CD4-positive, alpha-beta T cell treated with Interleukin-6 for 4 hours (primary cell): ENCODE measurements at regions not wholly inside any gene's neighbourhood (a gene's known extent, or its start where the extent isn't known, plus 50 kb on each side); places are given as distances from the start of the nearest gene placed in this dataset.
"Not testable (repeated sequence)": the region's sequence is repeated elsewhere in the genome, so short reads cannot be mapped to it uniquely, and the experiment has no call there.

Experiments used
- DNase-seq: peaks from one replicate; pipeline ENCODE4 v3.0.0-alpha.2; 2020; ENCODE audit warnings: mixed read lengths

DNA sequence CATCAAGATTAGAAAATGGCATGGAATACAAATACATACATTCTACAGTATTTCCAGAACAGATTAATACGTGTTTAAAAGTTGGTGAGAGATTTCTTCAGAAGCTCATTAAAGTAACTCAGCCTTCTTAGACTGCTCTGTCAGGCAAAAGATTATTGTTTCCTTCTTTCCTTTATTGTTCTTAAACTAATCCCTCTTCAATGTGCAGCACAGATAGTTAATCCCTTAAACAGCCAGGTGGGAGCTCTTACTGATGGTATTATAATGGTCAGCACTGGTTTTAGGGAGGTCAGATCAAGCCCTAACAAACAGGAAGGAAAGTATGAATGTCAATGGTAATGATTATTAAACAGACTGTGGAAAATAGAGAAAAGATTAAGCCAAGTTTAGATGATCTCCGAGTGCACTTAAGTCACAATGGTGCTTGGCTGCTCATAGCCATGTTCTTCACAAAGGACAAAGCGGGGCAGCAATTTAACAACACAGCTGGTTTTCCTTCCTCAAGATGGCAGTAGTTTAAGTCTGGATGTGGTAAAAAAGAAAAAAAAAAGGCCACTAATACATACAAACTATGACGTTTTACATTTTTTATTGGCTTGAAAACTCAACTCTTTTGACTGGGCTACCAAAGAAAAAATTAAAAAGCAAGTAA is 992.6 kb downstream of the PCDH9 start:
- no peak for DNase-seq

- DNase-seq: no peak
Measured at GRCh38 chr13:66234159-66234558, 996.0 kb downstream of the PCDH9 start.

GRCh38 chr13:66231958-66232357 is 998.2 kb downstream of the PCDH9 start:
- not testable (repeated sequence) for DNase-seq

DNA sequence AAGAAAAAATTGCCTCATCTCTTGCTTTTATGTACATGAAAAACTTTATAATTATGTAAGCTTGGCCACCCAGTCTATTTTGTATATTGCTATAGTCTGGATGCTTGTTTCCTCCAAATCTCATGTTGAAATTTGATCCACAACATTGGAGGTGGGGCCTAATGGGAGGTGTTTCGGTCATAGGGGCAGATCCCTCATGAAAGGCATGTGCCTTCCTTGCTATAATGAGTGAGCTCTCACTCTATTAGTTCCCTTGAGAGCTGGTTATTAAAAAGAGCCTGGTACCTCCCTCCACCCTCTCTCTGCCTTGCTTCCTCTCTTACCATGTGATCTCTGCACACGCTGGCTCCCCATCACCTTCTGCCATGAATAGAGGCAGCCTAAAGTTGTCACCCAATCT is 1005.1 kb downstream of the PCDH9 start:
- DNase-seq: no peak

- no peak for DNase-seq
Measured at GRCh38 chr13:66224663-66225062, 1005.5 kb downstream of the PCDH9 start.

DNA sequence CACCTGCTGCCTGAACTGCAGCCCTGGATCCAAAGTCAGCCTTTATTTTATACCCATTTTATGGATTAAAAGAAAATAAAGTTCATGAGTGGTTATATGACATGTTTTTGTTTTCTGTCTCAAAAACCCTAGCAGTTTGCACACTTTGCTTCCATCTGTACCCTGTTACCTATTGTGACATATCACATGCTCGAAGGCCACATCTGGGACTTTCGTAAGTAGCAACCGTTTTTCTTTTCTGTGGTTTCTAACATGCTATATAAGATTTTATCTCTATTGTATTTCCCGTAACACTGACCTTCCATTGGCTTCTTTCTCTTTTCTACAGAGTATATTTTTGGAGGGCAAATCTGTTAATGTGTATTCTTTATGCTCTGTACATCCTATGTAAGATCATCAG is 1007.2 kb downstream of the PCDH9 start:
- DNase-seq: no peak

GRCh38 chr13:66222127-66222526 is 1008.0 kb downstream of the PCDH9 start:
- no peak for DNase-seq

GRCh38 chr13:66219506-66219905 is 1010.6 kb downstream of the PCDH9 start:
- DNase-seq: no peak

GRCh38 chr13:66218583-66218982 is 1011.6 kb downstream of the PCDH9 start:
- no peak for DNase-seq

DNA sequence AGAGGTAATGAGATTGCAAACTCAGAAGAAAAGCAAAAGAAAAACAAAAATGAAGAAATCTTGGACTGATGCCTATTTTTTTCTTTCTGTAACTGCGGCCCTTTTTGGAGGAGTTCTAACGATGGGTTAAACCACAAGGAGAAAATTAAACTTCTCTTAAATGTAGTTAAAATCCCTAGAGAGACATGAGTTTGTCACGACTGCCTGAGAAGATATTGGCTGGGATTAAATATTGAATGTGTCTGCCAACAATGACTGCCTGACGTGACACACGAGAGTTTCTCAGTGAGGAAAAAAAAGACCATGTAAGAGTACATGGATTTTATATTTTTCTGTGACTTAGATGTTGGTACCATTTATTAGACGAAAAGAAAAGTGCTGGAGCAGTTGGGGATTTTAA is 1013.4 kb downstream of the PCDH9 start:
- DNase-seq: no peak

GRCh38 chr13:66214467-66214866 is 1015.7 kb downstream of the PCDH9 start:
- DNase-seq: no peak

DNA sequence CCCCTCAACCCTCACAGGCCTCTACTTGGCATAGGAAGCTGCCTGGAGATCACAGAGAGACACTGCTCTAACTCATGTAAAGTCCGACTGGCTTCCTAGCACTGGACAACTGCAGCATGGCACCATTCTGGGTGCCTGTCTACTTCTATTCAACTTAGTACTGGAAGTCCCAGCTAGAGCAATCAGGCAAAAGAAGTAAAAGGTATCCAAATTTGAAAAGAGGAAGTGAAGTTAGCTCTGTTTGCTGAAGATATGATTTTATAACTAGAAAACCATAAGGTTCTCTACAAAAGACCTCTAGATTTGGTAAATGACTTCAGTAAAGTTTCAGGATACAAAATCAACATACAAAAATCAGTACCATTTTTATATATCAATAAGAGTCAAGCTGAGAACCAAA is 1017.6 kb downstream of the PCDH9 start:
- no peak for DNase-seq

DNA sequence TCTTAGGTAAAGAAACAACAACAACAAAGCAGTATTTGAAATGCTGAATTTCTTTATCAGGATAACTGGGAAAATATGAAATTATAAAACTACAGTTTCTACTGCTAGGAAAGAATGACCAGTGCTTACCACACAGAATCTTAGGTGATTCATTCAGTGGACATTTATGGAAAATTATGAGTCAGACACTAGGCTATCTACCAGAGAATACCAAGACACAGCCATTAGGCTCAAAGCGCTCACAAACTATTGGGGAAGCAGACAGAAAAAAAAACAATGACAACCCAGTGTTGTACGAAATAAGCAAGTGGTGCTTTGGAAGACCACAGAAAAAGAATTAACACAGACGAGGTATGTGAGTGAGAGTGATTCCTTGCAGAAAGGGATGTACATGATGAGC is 1019.5 kb downstream of the PCDH9 start:
- DNase-seq: no peak

GRCh38 chr13:66208589-66208988 is 1021.5 kb downstream of the PCDH9 start:
- DNase-seq: no peak

DNA sequence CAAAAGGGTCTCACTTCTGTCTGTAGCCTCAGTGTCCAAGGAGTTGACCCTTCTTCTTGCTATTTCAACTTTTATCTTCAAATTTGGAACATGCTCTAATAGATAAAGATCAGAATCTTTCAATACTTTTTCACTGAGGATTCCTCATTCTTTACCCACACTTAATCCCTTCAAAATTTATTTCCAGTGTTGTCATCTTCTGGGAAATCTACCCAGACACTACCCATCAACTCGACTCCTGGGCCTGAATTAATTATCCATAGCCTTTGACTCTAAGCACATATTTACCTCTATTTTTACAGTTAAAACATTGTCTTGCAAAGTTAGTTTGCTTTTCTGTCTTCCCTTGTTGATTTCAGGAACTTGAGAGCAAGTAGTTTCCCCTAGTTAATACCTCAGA is 1022.5 kb downstream of the PCDH9 start:
- no peak for DNase-seq

DNA sequence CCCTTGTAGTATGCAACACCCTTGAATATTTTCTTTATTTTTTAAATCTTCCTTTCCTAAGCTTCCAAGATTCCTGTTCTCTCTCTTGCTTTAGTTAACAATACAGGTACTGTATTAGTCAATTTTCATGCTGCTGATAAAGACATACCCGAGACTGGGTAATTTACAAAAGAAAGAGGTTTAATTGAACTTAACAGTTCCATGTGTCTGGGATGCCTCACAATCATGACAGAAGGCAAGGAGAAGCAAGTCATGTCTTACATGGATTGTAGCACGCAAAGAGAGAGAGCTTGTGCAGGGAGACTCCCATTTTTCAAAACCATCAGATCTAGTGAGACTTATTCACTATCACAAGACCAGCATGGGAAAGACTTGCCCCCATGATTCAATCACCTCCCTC is 1024.3 kb downstream of the PCDH9 start:
- no peak for DNase-seq

- DNase-seq: no peak
Measured at GRCh38 chr13:66200555-66200954, 1029.6 kb downstream of the PCDH9 start.

DNA sequence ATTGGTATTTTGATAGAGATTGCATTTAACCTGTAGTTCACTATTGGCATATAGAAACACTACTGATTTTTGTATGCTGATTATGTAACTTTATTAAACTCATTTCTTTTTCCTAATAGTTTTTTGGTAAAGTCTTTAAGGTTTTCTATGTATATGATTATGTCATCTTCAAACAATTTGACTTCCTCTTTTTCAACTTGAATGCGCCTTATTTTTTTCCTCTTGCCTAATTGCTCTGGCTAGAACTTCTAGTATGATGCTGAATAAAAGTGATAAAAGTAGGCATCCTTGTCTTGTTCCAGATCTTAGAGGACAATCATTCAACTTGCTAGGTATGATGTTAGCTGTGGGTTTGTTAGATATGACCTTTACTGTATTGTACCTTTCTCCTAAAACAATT is 1034.9 kb downstream of the PCDH9 start:
- no peak for DNase-seq

DNA sequence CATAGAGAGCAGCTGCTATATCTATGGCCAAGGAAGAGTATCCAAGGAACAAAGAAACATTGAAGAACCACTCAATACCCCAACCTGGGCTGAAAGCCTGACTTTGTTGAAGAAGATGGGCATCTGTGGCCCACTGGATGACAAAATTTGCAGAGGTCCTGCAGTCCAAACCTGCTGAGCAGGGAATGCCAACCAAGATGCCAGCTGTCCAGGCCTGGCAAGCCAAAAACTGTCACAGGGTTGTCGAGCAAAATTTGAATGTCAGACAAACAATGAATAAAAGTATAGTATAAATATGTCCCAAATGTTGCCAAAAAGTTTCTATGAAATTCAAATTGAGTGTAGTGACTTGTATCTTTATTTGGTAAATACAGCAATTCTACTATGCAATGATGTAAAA is 1040.2 kb downstream of the PCDH9 start:
- DNase-seq: no peak

DNA sequence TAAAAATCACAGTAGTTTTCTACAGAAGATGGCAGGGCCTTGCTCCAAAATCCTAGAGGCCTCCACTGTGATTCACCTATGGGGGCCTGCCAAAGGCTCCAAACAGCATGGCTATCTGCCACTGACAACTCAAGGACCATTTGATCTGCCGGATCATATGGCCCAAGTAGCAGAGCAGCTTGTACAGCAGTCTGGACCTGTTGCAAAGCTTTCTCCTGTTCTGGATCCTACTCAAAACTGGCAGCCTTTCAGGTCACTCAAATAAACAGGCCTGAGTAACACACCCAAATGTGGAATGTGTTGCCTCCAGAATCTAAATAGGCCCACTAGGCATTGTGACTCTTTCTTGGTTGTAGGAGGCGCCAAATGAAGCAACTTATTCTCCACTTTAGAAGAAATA is 1049.3 kb downstream of the PCDH9 start:
- DNase-seq: no peak

DNA sequence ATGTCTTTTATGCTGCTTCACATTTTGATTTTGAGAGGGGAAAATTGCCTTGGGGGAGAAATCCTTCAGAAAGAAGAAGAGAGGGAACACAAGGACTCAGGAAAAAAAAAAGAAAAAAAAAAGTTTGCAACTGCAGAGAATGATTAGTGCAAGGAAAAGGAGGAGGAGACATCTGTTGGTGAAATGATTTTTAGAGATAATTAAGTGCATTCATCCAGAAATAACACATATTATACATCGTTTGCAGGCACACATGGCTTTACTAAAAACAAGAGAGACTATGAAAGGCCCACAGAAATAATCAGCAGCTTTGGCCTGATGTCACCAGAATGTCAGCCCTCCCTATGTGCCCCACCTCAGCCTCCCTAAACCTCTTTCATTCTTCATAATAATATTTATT is 1058.2 kb downstream of the PCDH9 start:
- DNase-seq: no peak

DNA sequence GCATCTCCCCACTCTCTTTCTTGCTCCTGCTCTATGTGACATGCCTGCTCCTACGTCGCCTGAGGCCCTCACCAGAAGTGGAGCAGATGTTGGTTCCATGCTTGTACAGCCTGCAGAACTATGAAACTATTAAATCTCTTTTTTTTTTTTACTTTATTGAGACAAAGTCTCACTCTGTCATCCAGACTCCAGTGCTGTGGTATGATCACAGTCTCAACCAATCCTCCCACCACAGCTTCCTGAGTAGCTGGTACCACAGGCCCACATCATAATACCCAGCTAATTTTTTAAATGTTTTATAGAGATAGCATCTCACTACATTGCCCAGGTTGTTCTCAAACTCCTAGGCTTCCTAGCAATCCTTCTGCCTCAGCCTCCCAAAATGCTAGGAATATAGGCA is 1067.7 kb downstream of the PCDH9 start:
- DNase-seq: no peak

DNA sequence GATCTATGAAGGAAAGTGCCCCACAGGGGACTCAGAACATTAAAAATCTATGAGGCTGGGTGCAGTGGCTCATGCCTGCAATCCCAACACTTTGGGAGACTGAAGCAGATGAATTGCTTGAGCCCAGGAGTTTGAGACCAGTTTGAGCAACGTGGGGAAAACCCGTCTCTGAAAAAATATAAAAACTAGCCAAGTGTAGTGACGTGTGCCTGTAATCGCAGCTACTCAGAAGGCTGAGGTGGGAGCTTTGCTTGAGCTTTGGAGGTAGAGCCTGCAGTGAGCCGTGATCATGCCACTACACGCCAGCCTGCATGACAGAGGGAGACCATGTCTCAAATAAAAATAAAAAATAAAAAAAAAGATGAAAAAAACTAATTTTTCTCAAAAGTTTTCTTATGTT is 1070.6 kb downstream of the PCDH9 start:
- DNase-seq: no peak

DNA sequence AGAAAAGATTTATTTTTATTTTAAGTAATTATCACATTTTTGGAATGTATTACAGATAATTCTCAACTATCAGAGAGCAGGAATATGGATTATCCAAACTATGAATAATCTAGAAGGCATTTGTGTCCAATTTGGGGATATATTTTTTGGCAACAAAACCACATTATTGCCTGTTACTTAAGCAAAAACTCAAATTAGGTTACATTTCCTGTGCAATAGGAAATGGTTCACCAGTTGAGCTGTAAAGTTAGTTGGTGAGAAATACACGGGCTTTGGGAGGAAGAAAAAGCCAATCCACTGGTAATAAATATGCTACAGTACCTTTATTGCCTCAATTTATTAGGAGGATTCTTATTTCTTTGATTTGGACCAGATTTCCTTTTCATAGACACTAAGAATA is 1075.2 kb downstream of the PCDH9 start:
- DNase-seq: no peak

GRCh38 chr13:66154354-66154753 is 1075.8 kb downstream of the PCDH9 start:
- no peak for DNase-seq

GRCh38 chr13:66152596-66152995 is 1077.5 kb downstream of the PCDH9 start:
- no peak for DNase-seq
